A549 (cell line): ENCODE measurements at regions not wholly inside any gene's neighbourhood (a gene's known extent, or its start where the extent isn't known, plus 50 kb on each side); places are given as distances from the start of the nearest gene placed in this dataset.

Experiments used
- ATAC-seq, 2 experiments: fragments of 200-7000 bp in 1 of 2; fragments of >200 bp in 1 of 2; cut with Nextera tagmentation in 1 of 2; cut with Tn5 transposase in 1 of 2; 3 replicates each; pipeline versions ENCODE4 v1.8.0 to v1.9.1; 2018 to 2020; ENCODE audit warnings: mild to moderate bottlenecking in 1 of 2, moderate library complexity in 1 of 2
- CTCF ChIA-PET: fragments of 300-600 bp; sonication (Branson Sonifier 250); formaldehyde crosslinking; extraction: SDS; loops from one replicate; lab custom pipeline; 2021; ENCODE audit warnings: antibody characterized with exemption, inconsistent platforms; lab: Yijun Ruan, JAX
- POLR2A ChIA-PET: fragments of 350-600 bp; formaldehyde crosslinking; extraction: SDS; loops from one replicate; lab custom pipeline; 2021; ENCODE audit warnings: antibody characterized with exemption, inconsistent platforms; lab: Yijun Ruan, JAX
- DNase-seq, 2 experiments: peaks; one replicate each; pipeline versions ENCODE4 v3.0.0 to v3.0.0-alpha.2; 2011 to 2016; ENCODE audit warnings: low read depth in 1 of 2, low spot score in 1 of 2
- FAIRE-seq: peaks from 2 replicates; lab custom pipeline; 2011; peaks lifted over from hg19 to GRCh38; lab: Jason Lieb, UNC
- H3K27ac ChIP-seq, 2 experiments: fragments of >200 bp; sonication (Bioruptor Twin); formaldehyde crosslinking; 3 replicates each; pipeline ENCODE4 v1.5.1; 2016 to 2017
- H3K4me1 ChIP-seq: fragments of >200 bp; sonication (Bioruptor Twin); formaldehyde crosslinking; 3 replicates; pipeline ENCODE4 v1.6.1; 2016
- H3K4me2 ChIP-seq: fragments of >200 bp; sonication (Bioruptor Twin); formaldehyde crosslinking; 3 replicates; pipeline ENCODE4 v1.6.1; 2016
- H3K4me3 ChIP-seq: fragments of >200 bp; sonication (Bioruptor Twin); formaldehyde crosslinking; 3 replicates; pipeline ENCODE4 v1.5.1; 2016
- H3K9me3 ChIP-seq: fragments of >200 bp; sonication (Bioruptor Twin); formaldehyde crosslinking; 3 replicates; pipeline ENCODE4 v1.6.1; 2016
- ATOH8 ChIP-seq: fragments of 250-450 bp; sonication (Bioruptor Pico); IDR thresholded peaks from 2 replicates; pipeline ENCODE4 v1.5.0; 2020; ENCODE audit warnings: low read depth, mild to moderate bottlenecking, moderate library complexity
- CHD4 ChIP-seq: fragments of 200-600 bp; sonication (generic); IDR thresholded peaks from 2 replicates; pipeline ENCODE4 v1.6.1; 2016; ENCODE audit warnings: antibody characterized with exemption, mild to moderate bottlenecking, borderline replicate concordance
- EP300 ChIP-seq, 2 experiments: fragments of >200 bp; sonication (Bioruptor Twin); formaldehyde crosslinking; IDR thresholded peaks; 2 replicates in 1 of 2; 3 replicates in 1 of 2; pipeline ENCODE4 v1.6.1; 2016 to 2017
- FOSB ChIP-seq: fragments of 250-450 bp; sonication (Bioruptor Pico); IDR thresholded peaks from 2 replicates; pipeline ENCODE4 v1.5.0; 2020; ENCODE audit warnings: mild to moderate bottlenecking, moderate library complexity
- GATA3 ChIP-seq: IDR thresholded peaks from 2 replicates; pipeline ENCODE4 v1.6.1; 2012; ENCODE audit warnings: borderline replicate concordance
- HDAC2 ChIP-seq: fragments of 200-600 bp; sonication (generic); IDR thresholded peaks from 2 replicates; pipeline ENCODE4 v1.6.1; 2016
- HEYL ChIP-seq: fragments of 250-450 bp; sonication (Bioruptor Pico); IDR thresholded peaks from 2 replicates; pipeline ENCODE4 v1.8.0; 2021; ENCODE audit warnings: mild to moderate bottlenecking, moderate library complexity
- HMGXB4 ChIP-seq: fragments of 250-450 bp; sonication (Bioruptor Pico); IDR thresholded peaks from 2 replicates; pipeline ENCODE4 v1.5.0; 2021; ENCODE audit warnings: mild to moderate bottlenecking, moderate library complexity, borderline replicate concordance
- HOXA7 ChIP-seq: fragments of 250-450 bp; sonication (Bioruptor Pico); IDR thresholded peaks from 2 replicates; pipeline ENCODE4 v1.5.0; 2020; ENCODE audit warnings: mild to moderate bottlenecking, moderate library complexity
- KDM5A ChIP-seq: fragments of 200-600 bp; sonication (generic); IDR thresholded peaks from 2 replicates; pipeline ENCODE4 v1.6.1; 2016; ENCODE audit warnings: antibody characterized with exemption, mild to moderate bottlenecking
- MYC ChIP-seq: IDR thresholded peaks from 2 replicates; pipeline ENCODE4 v1.6.1; 2012; ENCODE audit warnings: mild to moderate bottlenecking, inconsistent platforms, low read length, improper control_type of control experiment, borderline replicate concordance
- NPAS2 ChIP-seq: fragments of 250-450 bp; sonication (Bioruptor Pico); IDR thresholded peaks from 2 replicates; pipeline ENCODE4 v1.8.0; 2022; ENCODE audit warnings: mild to moderate bottlenecking, moderate library complexity, borderline replicate concordance
- PBX3 ChIP-seq: IDR thresholded peaks from 2 replicates; pipeline ENCODE4 v1.6.1; 2012
- RNF2 ChIP-seq: fragments of 200-600 bp; sonication (generic); IDR thresholded peaks from 2 replicates; pipeline ENCODE4 v1.6.1; 2016; ENCODE audit warnings: low read depth, mild to moderate bottlenecking, antibody characterized with exemption, moderate library complexity, borderline replicate concordance
- ZNF302 ChIP-seq: fragments of 250-450 bp; sonication (Bioruptor Pico); IDR thresholded peaks from 2 replicates; pipeline ENCODE4 v1.9.0; 2021; ENCODE audit warnings: inconsistent platforms, mild to moderate bottlenecking, moderate library complexity
- ZSCAN20 ChIP-seq: fragments of 250-450 bp; sonication (Bioruptor Pico); IDR thresholded peaks from 2 replicates; pipeline ENCODE4 v1.8.0; 2022; ENCODE audit warnings: mild to moderate bottlenecking, moderate library complexity
- WGBS: methylation state at CpG from one replicate; pipeline ENCODE4 v1.1.6; 2017; ENCODE audit errors: missing lambda C conversion rate; 5-methylcytosine and 5-hydroxymethylcytosine counted together
- TF ChIP-seq, protein P1 (sequence below): fragments of >200 bp; sonication (Bioruptor Twin); formaldehyde crosslinking; IDR thresholded peaks from 2 replicates; pipeline ENCODE4 v1.6.1; 2016
- TF ChIP-seq, protein P2 (sequence below): fragments of 150-350 bp; IDR thresholded peaks from 2 replicates; pipeline ENCODE4 v1.6.1; 2014; ENCODE audit warnings: low read depth, mild to moderate bottlenecking, low read length

DNA sequence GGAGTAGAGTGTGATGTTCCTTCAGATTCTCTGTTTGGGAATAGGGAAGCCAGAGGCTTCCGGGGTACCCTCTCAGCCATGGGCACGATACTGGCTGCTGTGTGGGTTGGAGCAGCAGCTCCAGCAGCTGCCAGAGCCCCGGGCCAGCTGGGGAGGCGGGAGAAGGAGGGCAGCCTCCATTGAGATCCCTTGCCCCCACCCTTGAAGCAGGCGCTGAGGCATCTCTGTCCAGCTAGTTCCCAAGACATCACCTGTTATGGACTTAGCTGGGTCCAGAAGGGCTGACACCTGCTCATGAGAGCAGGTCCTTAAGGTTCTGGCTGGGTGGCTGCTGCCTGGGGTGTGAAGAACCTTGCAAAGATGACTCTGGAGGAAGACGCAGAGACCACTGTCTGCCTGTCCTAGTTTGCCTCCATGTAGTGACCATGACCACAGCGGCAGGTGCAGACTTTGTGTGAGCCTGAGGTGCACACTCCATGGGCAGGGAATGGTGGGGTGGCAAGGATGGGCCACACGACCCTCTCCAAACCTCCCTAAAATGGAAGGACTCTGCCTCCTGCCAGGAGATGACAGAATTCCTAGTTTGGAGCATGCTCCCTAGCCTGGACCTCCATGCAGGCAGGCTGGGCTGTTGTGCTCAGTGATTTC lies 222.6 kb upstream of the C1orf174 start:
- 24% methylated on average over 3 of the region's 8 CpGs for WGBS
- ChIA-PET CTCF (no interaction called here), POLR2A (no interaction called here)
- Histone ChIP-seq H3K4me1 (no peaks in the 10 kb centered on the region), H3K4me2 (no peak overlapping the region), H3K27ac (no peak overlapping the region), H3K9me3 (no peaks in the 10 kb centered on the region), H3K4me3 (no peak overlapping the region)
- DNase-seq (no peak), FAIRE-seq (no peak), ATAC-seq (no peak)
- no peak for TF ChIP-seq ATOH8 (CRISPR knock-in tag)
- TF ChIP-seq, protein P1, sequence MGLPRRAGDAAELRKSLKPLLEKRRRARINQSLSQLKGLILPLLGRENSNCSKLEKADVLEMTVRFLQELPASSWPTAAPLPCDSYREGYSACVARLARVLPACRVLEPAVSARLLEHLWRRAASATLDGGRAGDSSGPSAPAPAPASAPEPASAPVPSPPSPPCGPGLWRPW: no peak
- no peak for TF ChIP-seq HMGXB4 (CRISPR knock-in tag)
- no peak for TF ChIP-seq ZNF302 (CRISPR knock-in tag)
- no peak for TF ChIP-seq GATA3
- TF ChIP-seq KDM5A: no peak
- TF ChIP-seq ZSCAN20 (CRISPR knock-in tag): no peak

DNA sequence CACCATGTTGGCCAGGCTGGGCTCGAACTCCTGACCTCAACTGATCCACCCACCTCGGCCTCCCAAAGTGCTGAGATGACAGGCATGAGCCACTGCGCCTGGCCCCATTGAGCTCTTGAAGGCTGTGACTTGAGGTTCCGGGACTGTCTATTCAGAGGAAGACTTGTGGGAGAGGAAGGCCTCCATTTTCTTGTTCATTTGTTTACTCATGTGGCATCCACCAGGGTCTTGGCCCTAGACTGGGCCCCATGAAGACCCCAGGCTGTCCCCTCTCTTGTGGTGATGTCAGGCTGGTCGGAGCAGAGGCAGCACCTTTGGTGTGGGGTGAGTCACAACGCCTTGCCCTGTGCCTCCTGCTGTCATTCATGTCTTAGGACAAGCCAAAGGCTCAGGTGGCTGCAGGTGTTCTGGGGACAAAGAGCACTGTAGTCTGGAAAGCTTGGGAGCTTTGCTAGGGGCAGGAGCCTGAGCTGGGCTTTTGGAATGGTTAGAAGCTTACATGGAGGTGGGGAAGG lies 224.6 kb upstream of the C1orf174 start:
- WGBS: 10% methylated on average over 2 of the region's 6 CpGs
- CTCF ChIA-PET: no interaction called here
- POLR2A ChIA-PET: no interaction called here
- Histone ChIP-seq H3K4me2 (no peak overlapping the region), H3K4me3 (no peak overlapping the region), H3K4me1 (no peaks in the 10 kb centered on the region), H3K9me3 (no peaks in the 10 kb centered on the region), H3K27ac (no peak overlapping the region)
- no peak for ATAC-seq
- no peak for DNase-seq
- no peak for FAIRE-seq
- TF ChIP-seq, protein P2, sequence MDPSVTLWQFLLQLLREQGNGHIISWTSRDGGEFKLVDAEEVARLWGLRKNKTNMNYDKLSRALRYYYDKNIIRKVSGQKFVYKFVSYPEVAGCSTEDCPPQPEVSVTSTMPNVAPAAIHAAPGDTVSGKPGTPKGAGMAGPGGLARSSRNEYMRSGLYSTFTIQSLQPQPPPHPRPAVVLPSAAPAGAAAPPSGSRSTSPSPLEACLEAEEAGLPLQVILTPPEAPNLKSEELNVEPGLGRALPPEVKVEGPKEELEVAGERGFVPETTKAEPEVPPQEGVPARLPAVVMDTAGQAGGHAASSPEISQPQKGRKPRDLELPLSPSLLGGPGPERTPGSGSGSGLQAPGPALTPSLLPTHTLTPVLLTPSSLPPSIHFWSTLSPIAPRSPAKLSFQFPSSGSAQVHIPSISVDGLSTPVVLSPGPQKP: no peak
- TF ChIP-seq RNF2: no peak
- TF ChIP-seq EP300 (IDR thresholded peaks at IDR 0.05): no peak
- TF ChIP-seq, protein P1: no peak
- no peak for TF ChIP-seq PBX3
- TF ChIP-seq FOSB (CRISPR knock-in tag): no peak
- no peak for TF ChIP-seq NPAS2 (CRISPR knock-in tag)
- no peak for TF ChIP-seq HEYL (CRISPR knock-in tag)
- no peak for TF ChIP-seq GATA3
- TF ChIP-seq HDAC2: no peak
- no peak for TF ChIP-seq HOXA7 (CRISPR knock-in tag)
- no peak for TF ChIP-seq CHD4
- no peak for TF ChIP-seq KDM5A
- TF ChIP-seq MYC: no peak
